ENCODE measurements at regions not wholly inside any gene's neighbourhood (a gene's known extent, or its start where the extent isn't known, plus 50 kb on each side); places are given as distances from the start of the nearest gene placed in this dataset.

GRCh38 chr14:71451501-71451900 lies 480.7 kb upstream of the RGS6 start:
- no peak for TF ChIP-seq CTCF (IDR thresholded peaks at IDR 0.05)
- no peak for TF ChIP-seq POLR2A (IDR thresholded peaks at IDR 0.05)
- no peak for TF ChIP-seq POLR2AphosphoS5 (IDR thresholded peaks at IDR 0.05)

Data from prostate gland (tissue), 2 donors.